ENCODE measurements at regions not wholly inside any gene's neighbourhood (a gene's known extent, or its start where the extent isn't known, plus 50 kb on each side); places are given as distances from the start of the nearest gene placed in this dataset.

GRCh38 chr1:213571419-213571818, 416.4 kb upstream of the PROX1 start:
- no peak overlapping the region for H3K9ac ChIP-seq (ENCODE audit: low read depth in 1 of 2, low read length in 2 of 2)
- no peaks in the 10 kb centered on the region for H3K27me3 ChIP-seq (ENCODE audit: control insufficient read depth in 1 of 2, insufficient read depth in 2 of 2, low read length in 2 of 2)
- H3K27ac ChIP-seq (ENCODE audit: low read depth, low read length), result no peak overlapping the region
- H3K4me1 ChIP-seq (ENCODE audit: control insufficient read depth in 1 of 2, insufficient read depth in 2 of 2, low read length in 2 of 2), result peaks cover 14 to 30% of the 10 kb centered on the region in 2 donors
- H3K9me3 ChIP-seq (ENCODE audit: control insufficient read depth in 1 of 2, low read length in 2 of 2), result no peaks in the 10 kb centered on the region
- no peaks in the 10 kb centered on the region for H3K36me3 ChIP-seq (ENCODE audit: control insufficient read depth in 1 of 2, insufficient read depth in 2 of 2, low read length in 2 of 2)
- H3K4me3 ChIP-seq (ENCODE audit: low read depth in 1 of 2, low read length in 2 of 2), result no peak overlapping the region

GRCh38 chr1:213571843-213572242, 415.9 kb upstream of the PROX1 start:
- H3K9ac ChIP-seq (ENCODE audit: low read depth in 1 of 2, low read length in 2 of 2), result no peak overlapping the region
- no peak overlapping the region for H3K4me3 ChIP-seq (ENCODE audit: low read depth in 1 of 2, low read length in 2 of 2)
- H3K27ac ChIP-seq (ENCODE audit: low read depth, low read length), result no peak overlapping the region
- H3K27me3 ChIP-seq (ENCODE audit: control insufficient read depth in 1 of 2, insufficient read depth in 2 of 2, low read length in 2 of 2), result no peaks in the 10 kb centered on the region
- H3K4me1 ChIP-seq (ENCODE audit: control insufficient read depth in 1 of 2, insufficient read depth in 2 of 2, low read length in 2 of 2), result peaks cover 14 to 30% of the 10 kb centered on the region in 2 donors
- H3K9me3 ChIP-seq (ENCODE audit: control insufficient read depth in 1 of 2, low read length in 2 of 2), result no peaks in the 10 kb centered on the region
- no peaks in the 10 kb centered on the region for H3K36me3 ChIP-seq (ENCODE audit: control insufficient read depth in 1 of 2, insufficient read depth in 2 of 2, low read length in 2 of 2)

- Histone ChIP-seq H3K36me3 (ENCODE audit: control insufficient read depth in 1 of 2, insufficient read depth in 2 of 2, low read length in 2 of 2) (no peaks in the 10 kb centered on the region), H3K4me3 (ENCODE audit: low read depth in 1 of 2, low read length in 2 of 2) (no peak overlapping the region), H3K4me1 (ENCODE audit: control insufficient read depth in 1 of 2, insufficient read depth in 2 of 2, low read length in 2 of 2) (peaks cover 14 to 30% of the 10 kb centered on the region in 2 donors), H3K9ac (ENCODE audit: low read depth in 1 of 2, low read length in 2 of 2) (no peak overlapping the region), H3K27ac (ENCODE audit: low read depth, low read length) (no peak overlapping the region), H3K27me3 (ENCODE audit: control insufficient read depth in 1 of 2, insufficient read depth in 2 of 2, low read length in 2 of 2) (no peaks in the 10 kb centered on the region), H3K9me3 (ENCODE audit: control insufficient read depth in 1 of 2, low read length in 2 of 2) (no peaks in the 10 kb centered on the region)
These were observed 414.7 kb upstream of the PROX1 start for GRCh38 chr1:213572912-213573647.

- Histone ChIP-seq H3K27me3 (ENCODE audit: control insufficient read depth in 1 of 2, insufficient read depth in 2 of 2, low read length in 2 of 2) (no peaks in the 10 kb centered on the region), H3K27ac (ENCODE audit: low read depth, low read length) (no peak overlapping the region), H3K36me3 (ENCODE audit: control insufficient read depth in 1 of 2, insufficient read depth in 2 of 2, low read length in 2 of 2) (no peaks in the 10 kb centered on the region)
These were observed 414.1 kb upstream of the PROX1 start for GRCh38 chr1:213573648-213574009.

GRCh38 chr1:213582976-213583567, 404.7 kb upstream of the PROX1 start:
- Histone ChIP-seq H3K9me3 (ENCODE audit: control insufficient read depth in 1 of 2, low read length in 2 of 2) (no peaks in the 10 kb centered on the region), H3K4me1 (ENCODE audit: control insufficient read depth in 1 of 2, insufficient read depth in 2 of 2, low read length in 2 of 2) (peaks cover 20 to 21% of the 10 kb centered on the region in 2 donors), H3K9ac (ENCODE audit: low read depth in 1 of 2, low read length in 2 of 2) (no peak overlapping the region), H3K27ac (ENCODE audit: low read depth, low read length) (no peak overlapping the region), H3K27me3 (ENCODE audit: control insufficient read depth in 1 of 2, insufficient read depth in 2 of 2, low read length in 2 of 2) (no peaks in the 10 kb centered on the region), H3K4me3 (ENCODE audit: low read depth in 1 of 2, low read length in 2 of 2) (no peak overlapping the region), H3K36me3 (ENCODE audit: control insufficient read depth in 1 of 2, insufficient read depth in 2 of 2, low read length in 2 of 2) (no peaks in the 10 kb centered on the region)

More at GRCh38 chr1:213573648-213574009, 414.1 kb upstream of the PROX1 start:
- Histone ChIP-seq H3K4me3 (ENCODE audit: low read depth in 1 of 2, low read length in 2 of 2) (no peak overlapping the region), H3K4me1 (ENCODE audit: control insufficient read depth in 1 of 2, insufficient read depth in 2 of 2, low read length in 2 of 2) (peaks cover 14 to 30% of the 10 kb centered on the region in 2 donors), H3K9me3 (ENCODE audit: control insufficient read depth in 1 of 2, low read length in 2 of 2) (no peaks in the 10 kb centered on the region), H3K9ac (ENCODE audit: low read depth in 1 of 2, low read length in 2 of 2) (no peak overlapping the region)

- Histone ChIP-seq H3K4me1 (ENCODE audit: control insufficient read depth in 1 of 2, insufficient read depth in 2 of 2, low read length in 2 of 2) (peaks cover 20 to 21% of the 10 kb centered on the region in 2 donors), H3K9me3 (ENCODE audit: control insufficient read depth in 1 of 2, low read length in 2 of 2) (no peaks in the 10 kb centered on the region), H3K4me3 (ENCODE audit: low read depth in 1 of 2, low read length in 2 of 2) (no peak overlapping the region), H3K27me3 (ENCODE audit: control insufficient read depth in 1 of 2, insufficient read depth in 2 of 2, low read length in 2 of 2) (no peaks in the 10 kb centered on the region), H3K9ac (ENCODE audit: low read depth in 1 of 2, low read length in 2 of 2) (no peak overlapping the region), H3K27ac (ENCODE audit: low read depth, low read length) (no peak overlapping the region), H3K36me3 (ENCODE audit: control insufficient read depth in 1 of 2, insufficient read depth in 2 of 2, low read length in 2 of 2) (no peaks in the 10 kb centered on the region)
These were observed 403.5 kb upstream of the PROX1 start for GRCh38 chr1:213584272-213584671.

- H3K4me1 ChIP-seq (ENCODE audit: control insufficient read depth in 1 of 2, insufficient read depth in 2 of 2, low read length in 2 of 2), result peaks cover 20 to 21% of the 10 kb centered on the region in 2 donors
- no peak overlapping the region for H3K27ac ChIP-seq (ENCODE audit: low read depth, low read length)
These were observed 402.4 kb upstream of the PROX1 start for GRCh38 chr1:213585402-213585801.

GRCh38 chr1:213585959-213586586, 401.7 kb upstream of the PROX1 start:
- no peak overlapping the region for H3K27ac ChIP-seq (ENCODE audit: low read depth, low read length)
- H3K9ac ChIP-seq (ENCODE audit: low read depth in 1 of 2, low read length in 2 of 2), result no peak overlapping the region
- peak overlapping the region in 1 of 2 donors; percentile 19 for H3K4me3 ChIP-seq (ENCODE audit: low read depth in 1 of 2, low read length in 2 of 2)
- no peaks in the 10 kb centered on the region for H3K36me3 ChIP-seq (ENCODE audit: control insufficient read depth in 1 of 2, insufficient read depth in 2 of 2, low read length in 2 of 2)
- peaks cover 20 to 21% of the 10 kb centered on the region in 2 donors for H3K4me1 ChIP-seq (ENCODE audit: control insufficient read depth in 1 of 2, insufficient read depth in 2 of 2, low read length in 2 of 2)
- H3K27me3 ChIP-seq (ENCODE audit: control insufficient read depth in 1 of 2, insufficient read depth in 2 of 2, low read length in 2 of 2), result no peaks in the 10 kb centered on the region
- no peaks in the 10 kb centered on the region for H3K9me3 ChIP-seq (ENCODE audit: control insufficient read depth in 1 of 2, low read length in 2 of 2)

More at GRCh38 chr1:213585402-213585801, 402.4 kb upstream of the PROX1 start:
- no peaks in the 10 kb centered on the region for H3K27me3 ChIP-seq (ENCODE audit: control insufficient read depth in 1 of 2, insufficient read depth in 2 of 2, low read length in 2 of 2)
- no peaks in the 10 kb centered on the region for H3K36me3 ChIP-seq (ENCODE audit: control insufficient read depth in 1 of 2, insufficient read depth in 2 of 2, low read length in 2 of 2)
- no peak overlapping the region for H3K9ac ChIP-seq (ENCODE audit: low read depth in 1 of 2, low read length in 2 of 2)
- peak overlapping the region; percentile 19 to 34 for H3K4me3 ChIP-seq (ENCODE audit: low read depth in 1 of 2, low read length in 2 of 2)
- H3K9me3 ChIP-seq (ENCODE audit: control insufficient read depth in 1 of 2, low read length in 2 of 2), result no peaks in the 10 kb centered on the region

GRCh38 chr1:213586587-213586972, 401.2 kb upstream of the PROX1 start:
- H3K27me3 ChIP-seq (ENCODE audit: control insufficient read depth in 1 of 2, insufficient read depth in 2 of 2, low read length in 2 of 2), result no peaks in the 10 kb centered on the region
- H3K4me1 ChIP-seq (ENCODE audit: control insufficient read depth in 1 of 2, insufficient read depth in 2 of 2, low read length in 2 of 2), result peaks cover 20 to 21% of the 10 kb centered on the region in 2 donors
- H3K9ac ChIP-seq (ENCODE audit: low read depth in 1 of 2, low read length in 2 of 2), result no peak overlapping the region
- no peak overlapping the region for H3K27ac ChIP-seq (ENCODE audit: low read depth, low read length)
- H3K9me3 ChIP-seq (ENCODE audit: control insufficient read depth in 1 of 2, low read length in 2 of 2), result no peaks in the 10 kb centered on the region
- no peak overlapping the region for H3K4me3 ChIP-seq (ENCODE audit: low read depth in 1 of 2, low read length in 2 of 2)
- H3K36me3 ChIP-seq (ENCODE audit: control insufficient read depth in 1 of 2, insufficient read depth in 2 of 2, low read length in 2 of 2), result no peaks in the 10 kb centered on the region

GRCh38 chr1:213596729-213597128, 391.0 kb upstream of the PROX1 start:
- Histone ChIP-seq H3K27me3 (ENCODE audit: control insufficient read depth in 1 of 2, insufficient read depth in 2 of 2, low read length in 2 of 2) (no peaks in the 10 kb centered on the region), H3K9ac (ENCODE audit: low read depth in 1 of 2, low read length in 2 of 2) (no peak overlapping the region), H3K9me3 (ENCODE audit: control insufficient read depth in 1 of 2, low read length in 2 of 2) (no peaks in the 10 kb centered on the region), H3K4me1 (ENCODE audit: control insufficient read depth in 1 of 2, insufficient read depth in 2 of 2, low read length in 2 of 2) (no peaks in the 10 kb centered on the region), H3K4me3 (ENCODE audit: low read depth in 1 of 2, low read length in 2 of 2) (no peak overlapping the region), H3K36me3 (ENCODE audit: control insufficient read depth in 1 of 2, insufficient read depth in 2 of 2, low read length in 2 of 2) (no peaks in the 10 kb centered on the region), H3K27ac (ENCODE audit: low read depth, low read length) (no peak overlapping the region)

Data from duodenal mucosa (tissue), 2 donors.